Central memory CD8-positive, alpha-beta T cell (primary cell): ENCODE measurements at regions not wholly inside any gene's neighbourhood (a gene's known extent, or its start where the extent isn't known, plus 50 kb on each side); places are given as distances from the start of the nearest gene placed in this dataset.
"Not testable (repeated sequence)": the region's sequence is repeated elsewhere in the genome, so short reads cannot be mapped to it uniquely, and the experiment has no call there.

Experiments used
- ATAC-seq: fragments of 150-1000 bp; cut with Tn5 transposase; replicated peaks from 2 replicates; pipeline ENCODE4 v1.10.0; 2022; ENCODE audit warnings: mild to moderate bottlenecking, moderate FRiP score, moderate number of reproducible peaks; ENCODE audit not compliant: poor library complexity, severe bottlenecking; ENCODE audit errors: extremely low read depth
- DNase-seq, 2 donors: peaks; one replicate each; pipeline ENCODE4 v3.0.0; 2021; ENCODE audit warnings: low spot score in 2 of 2
- H3K27ac Mint-ChIP-seq: one replicate; pipeline ENCODE4 v1.8.0; 2022; ENCODE audit warnings: low read depth, mild to moderate bottlenecking, moderate library complexity, mixed read lengths
- H3K27me3 Mint-ChIP-seq: one replicate; pipeline ENCODE4 v1.8.0; 2022; ENCODE audit warnings: mixed read lengths
- H3K36me3 Mint-ChIP-seq: one replicate; pipeline ENCODE4 v1.8.0; 2022; ENCODE audit warnings: mild to moderate bottlenecking, moderate library complexity, mixed read lengths; ENCODE audit not compliant: insufficient read depth
- H3K4me1 Mint-ChIP-seq: one replicate; pipeline ENCODE4 v1.8.0; 2022; ENCODE audit warnings: mixed read lengths
- H3K4me3 Mint-ChIP-seq: one replicate; pipeline ENCODE4 v1.8.0; 2022; ENCODE audit warnings: mild to moderate bottlenecking, moderate library complexity, mixed read lengths
- H3K9me3 Mint-ChIP-seq: one replicate; pipeline ENCODE4 v1.8.0; 2022; ENCODE audit warnings: mixed read lengths

- H3K36me3 Mint-ChIP-seq: no peaks in the 10 kb centered on the region
- H3K9me3 Mint-ChIP-seq: no peaks in the 10 kb centered on the region
- ATAC-seq (no peak), DNase-seq (no peak)
- no peak overlapping the region for H3K27ac Mint-ChIP-seq
- H3K27me3 Mint-ChIP-seq: peaks cover 32% of the 10 kb centered on the region
- H3K4me1 Mint-ChIP-seq: no peaks in the 10 kb centered on the region
- no peak overlapping the region for H3K4me3 Mint-ChIP-seq
These were observed 442.9 kb downstream of the NTRK2 start for GRCh38 chr9:85112391-85112790.

GRCh38 chr9:85108746-85109145 is 439.2 kb downstream of the NTRK2 start:
- no peaks in the 10 kb centered on the region for H3K9me3 Mint-ChIP-seq
- no peaks in the 10 kb centered on the region for H3K36me3 Mint-ChIP-seq
- ATAC-seq: no peak
- H3K4me3 Mint-ChIP-seq: no peak overlapping the region
- H3K27ac Mint-ChIP-seq: no peak overlapping the region
- DNase-seq: no peak
- H3K4me1 Mint-ChIP-seq: no peaks in the 10 kb centered on the region
- peaks cover 25% of the 10 kb centered on the region for H3K27me3 Mint-ChIP-seq

GRCh38 chr9:85108229-85108628 is 438.7 kb downstream of the NTRK2 start:
- Mint-ChIP-seq H3K27me3 (peaks cover 25% of the 10 kb centered on the region), H3K4me3 (no peak overlapping the region), H3K9me3 (no peaks in the 10 kb centered on the region), H3K27ac (no peak overlapping the region), H3K36me3 (no peaks in the 10 kb centered on the region), H3K4me1 (no peaks in the 10 kb centered on the region)
- no peak for ATAC-seq
- DNase-seq: no peak

- Mint-ChIP-seq H3K27me3 (peaks cover 13% of the 10 kb centered on the region), H3K4me3 (no peak overlapping the region), H3K36me3 (no peaks in the 10 kb centered on the region), H3K9me3 (no peaks in the 10 kb centered on the region), H3K27ac (no peak overlapping the region), H3K4me1 (no peaks in the 10 kb centered on the region)
- ATAC-seq (no peak), DNase-seq (no peak)
These were observed 419.9 kb downstream of the NTRK2 start for GRCh38 chr9:85089188-85089969.

- Mint-ChIP-seq H3K4me3 (no peak overlapping the region), H3K4me1 (no peaks in the 10 kb centered on the region), H3K9me3 (no peaks in the 10 kb centered on the region), H3K27me3 (peaks cover 54% of the 10 kb centered on the region), H3K27ac (no peak overlapping the region), H3K36me3 (no peaks in the 10 kb centered on the region)
- ATAC-seq (no peak), DNase-seq (no peak)
These were observed 412.4 kb downstream of the NTRK2 start for GRCh38 chr9:85081963-85082362.

GRCh38 chr9:85079349-85079748 is 409.8 kb downstream of the NTRK2 start:
- no peak for ATAC-seq
- Mint-ChIP-seq H3K4me3 (no peak overlapping the region), H3K27me3 (peaks cover 49% of the 10 kb centered on the region), H3K27ac (no peak overlapping the region), H3K9me3 (peaks cover 5% of the 10 kb centered on the region), H3K4me1 (no peaks in the 10 kb centered on the region), H3K36me3 (no peaks in the 10 kb centered on the region)
- no peak for DNase-seq

GRCh38 chr9:85077944-85078343 is 408.4 kb downstream of the NTRK2 start:
- H3K36me3 Mint-ChIP-seq: no peaks in the 10 kb centered on the region

GRCh38 chr9:85077146-85077545 is 407.6 kb downstream of the NTRK2 start:
- H3K4me1 Mint-ChIP-seq, ATAC-seq, H3K4me3 Mint-ChIP-seq, H3K27ac Mint-ChIP-seq, H3K9me3 Mint-ChIP-seq, H3K36me3 Mint-ChIP-seq, DNase-seq: not testable (repeated sequence)
- peaks cover 41% of the 10 kb centered on the region for H3K27me3 Mint-ChIP-seq

More at GRCh38 chr9:85077944-85078343, 408.4 kb downstream of the NTRK2 start:
- H3K4me1 Mint-ChIP-seq: no peaks in the 10 kb centered on the region
- H3K4me3 Mint-ChIP-seq: no peak overlapping the region
- DNase-seq (no peak), ATAC-seq (no peak)
- no peak overlapping the region for H3K27ac Mint-ChIP-seq
- H3K27me3 Mint-ChIP-seq: peaks cover 42% of the 10 kb centered on the region
- H3K9me3 Mint-ChIP-seq: peaks cover 5% of the 10 kb centered on the region
